Right lobe of liver (tissue), 4 donors: ENCODE measurements at regions not wholly inside any gene's neighbourhood (a gene's known extent, or its start where the extent isn't known, plus 50 kb on each side); places are given as distances from the start of the nearest gene placed in this dataset.

Experiments used
- POLR2A ChIP-seq: fragments of 450-650 bp; IDR thresholded peaks from one replicate; pipeline ENCODE4 v1.6.1; 2017; ENCODE audit warnings: antibody characterized with exemption, mild to moderate bottlenecking
- TF ChIP-seq, protein P1 (sequence below), 4 donors: fragments of 200-600 bp in 3 of 4; fragments of 450-650 bp in 1 of 4; IDR thresholded peaks; one replicate each; pipeline versions ENCODE4 v1.5.1 to v1.8.0; 2016 to 2022; ENCODE audit warnings: antibody characterized with exemption in 4 of 4, mild to moderate bottlenecking in 2 of 4
- donor health status: DM: no; HTN: no; CAD: no.
- donor health status: DM: no; HTN: no; CAD: no.
- donor health status: DM: no; HTN: yes; CAD: no.

GRCh38 chr1:36728051-36728450, 245.3 kb upstream of the CSF3R start:
- TF ChIP-seq, protein P1, sequence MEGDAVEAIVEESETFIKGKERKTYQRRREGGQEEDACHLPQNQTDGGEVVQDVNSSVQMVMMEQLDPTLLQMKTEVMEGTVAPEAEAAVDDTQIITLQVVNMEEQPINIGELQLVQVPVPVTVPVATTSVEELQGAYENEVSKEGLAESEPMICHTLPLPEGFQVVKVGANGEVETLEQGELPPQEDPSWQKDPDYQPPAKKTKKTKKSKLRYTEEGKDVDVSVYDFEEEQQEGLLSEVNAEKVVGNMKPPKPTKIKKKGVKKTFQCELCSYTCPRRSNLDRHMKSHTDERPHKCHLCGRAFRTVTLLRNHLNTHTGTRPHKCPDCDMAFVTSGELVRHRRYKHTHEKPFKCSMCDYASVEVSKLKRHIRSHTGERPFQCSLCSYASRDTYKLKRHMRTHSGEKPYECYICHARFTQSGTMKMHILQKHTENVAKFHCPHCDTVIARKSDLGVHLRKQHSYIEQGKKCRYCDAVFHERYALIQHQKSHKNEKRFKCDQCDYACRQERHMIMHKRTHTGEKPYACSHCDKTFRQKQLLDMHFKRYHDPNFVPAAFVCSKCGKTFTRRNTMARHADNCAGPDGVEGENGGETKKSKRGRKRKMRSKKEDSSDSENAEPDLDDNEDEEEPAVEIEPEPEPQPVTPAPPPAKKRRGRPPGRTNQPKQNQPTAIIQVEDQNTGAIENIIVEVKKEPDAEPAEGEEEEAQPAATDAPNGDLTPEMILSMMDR (IDR thresholded peaks at IDR 0.05), result no peak
- no peak for TF ChIP-seq POLR2A
